H9 (cell line): ENCODE measurements at regions not wholly inside any gene's neighbourhood (a gene's known extent, or its start where the extent isn't known, plus 50 kb on each side); places are given as distances from the start of the nearest gene placed in this dataset.

ENCODE experiments used
- DNase-seq: peaks from one replicate; pipeline ENCODE4 v3.0.0-alpha.2; 2017
- H2AFZ ChIP-seq: one replicate; pipeline ENCODE4 v1.6.1; 2013; ENCODE audit warnings: mild to moderate bottlenecking, low read length, control low read depth, moderate library complexity
- H2AK5ac ChIP-seq: 2 replicates; pipeline ENCODE4 v1.6.1; 2013; ENCODE audit warnings: low read length, control low read depth, mixed read lengths; ENCODE audit not compliant: insufficient read length
- H2BK120ac ChIP-seq: one replicate; pipeline ENCODE4 v1.6.1; 2013; ENCODE audit warnings: low read depth, mild to moderate bottlenecking, low read length, control low read depth, inconsistent platforms; ENCODE audit not compliant: poor library complexity, severe bottlenecking
- H2BK12ac ChIP-seq: 2 replicates; pipeline ENCODE4 v1.6.1; 2013; ENCODE audit warnings: low read length, control low read depth, mixed read lengths, low read depth; ENCODE audit not compliant: insufficient read length
- H2BK15ac ChIP-seq: 2 replicates; pipeline ENCODE4 v1.6.1; 2013; ENCODE audit warnings: low read depth, low read length, control low read depth
- H2BK20ac ChIP-seq: one replicate; pipeline ENCODE4 v1.6.1; 2013; ENCODE audit warnings: low read depth, mild to moderate bottlenecking, low read length, control low read depth, inconsistent platforms; ENCODE audit not compliant: poor library complexity, severe bottlenecking
- H2BK5ac ChIP-seq: 2 replicates; pipeline ENCODE4 v1.6.1; 2013; ENCODE audit warnings: low read length, control low read depth, mixed read lengths; ENCODE audit not compliant: insufficient read length
- H3K14ac ChIP-seq: 2 replicates; pipeline ENCODE4 v1.6.1; 2013; ENCODE audit warnings: low read length, control low read depth; ENCODE audit not compliant: insufficient read depth
- H3K18ac ChIP-seq: 2 replicates; pipeline ENCODE4 v1.6.1; 2013; ENCODE audit warnings: low read depth, mild to moderate bottlenecking, mixed read lengths, low read length, control low read depth; ENCODE audit not compliant: insufficient read length
- H3K23ac ChIP-seq: 2 replicates; pipeline ENCODE4 v1.6.1; 2013; ENCODE audit warnings: low read length, control low read depth, mixed read lengths, low read depth; ENCODE audit not compliant: insufficient read length
- H3K23me2 ChIP-seq: 2 replicates; pipeline ENCODE4 v1.6.1; 2013; ENCODE audit warnings: low read depth, mild to moderate bottlenecking, mixed read lengths, low read length, control low read depth; ENCODE audit not compliant: insufficient read length, poor library complexity, severe bottlenecking
- H3K27ac ChIP-seq: 2 replicates; pipeline ENCODE4 v1.5.1; 2013; ENCODE audit warnings: low read length, control low read depth, mixed read lengths, low read depth; ENCODE audit not compliant: insufficient read length
- H3K27me3 ChIP-seq: 2 replicates; pipeline ENCODE4 v1.6.1; 2013; ENCODE audit warnings: low read length, control low read depth, inconsistent platforms; ENCODE audit not compliant: insufficient read depth
- H3K4ac ChIP-seq: 2 replicates; pipeline ENCODE4 v1.6.1; 2013; ENCODE audit warnings: low read depth, mild to moderate bottlenecking, control low read depth, inconsistent platforms, low read length, moderate library complexity
- H3K4me1 ChIP-seq: 2 replicates; pipeline ENCODE4 v1.6.1; 2013; ENCODE audit warnings: low read length, control low read depth, inconsistent platforms; ENCODE audit not compliant: insufficient read depth
- H3K4me2 ChIP-seq: 2 replicates; pipeline ENCODE4 v1.6.1; 2013; ENCODE audit warnings: low read length, control low read depth, mixed read lengths; ENCODE audit not compliant: insufficient read length, insufficient read depth
- H3K56ac ChIP-seq: 2 replicates; pipeline ENCODE4 v1.6.1; 2013; ENCODE audit warnings: low read depth, mild to moderate bottlenecking, mixed read lengths, low read length, control low read depth; ENCODE audit not compliant: insufficient read length
- H3K79me1 ChIP-seq: 2 replicates; pipeline ENCODE4 v1.6.1; 2013; ENCODE audit warnings: low read depth, mild to moderate bottlenecking, moderate library complexity, low read length, control low read depth, inconsistent platforms; ENCODE audit not compliant: insufficient read depth, poor library complexity, severe bottlenecking
- H3K79me2 ChIP-seq: 2 replicates; pipeline ENCODE4 v1.6.1; 2013; ENCODE audit warnings: low read length, control low read depth, inconsistent platforms; ENCODE audit not compliant: insufficient read depth
- H3K9ac ChIP-seq: 2 replicates; pipeline ENCODE4 v1.6.1; 2013; ENCODE audit warnings: low read length, control low read depth, mixed read lengths; ENCODE audit not compliant: insufficient read length; ENCODE audit errors: extremely low read depth
- H3K9me3 ChIP-seq: one replicate; pipeline ENCODE4 v1.6.1; 2013; ENCODE audit warnings: low read depth, low read length, inconsistent platforms; ENCODE audit not compliant: control insufficient read depth
- H3T11ph ChIP-seq: one replicate; pipeline ENCODE4 v1.6.1; 2013; ENCODE audit warnings: mild to moderate bottlenecking, low read length, control low read depth, inconsistent platforms
- H4K20me1 ChIP-seq: one replicate; pipeline ENCODE4 v1.6.1; 2013; ENCODE audit not compliant: control insufficient read depth, insufficient read length, insufficient read depth
- H4K5ac ChIP-seq: 2 replicates; pipeline ENCODE4 v1.6.1; 2013; ENCODE audit warnings: low read depth, mild to moderate bottlenecking, mixed read lengths, low read length, control low read depth; ENCODE audit not compliant: insufficient read length
- H4K8ac ChIP-seq: replicated peaks from 2 replicates; pipeline ENCODE4 v1.6.1; 2013; ENCODE audit warnings: low read length, control low read depth, mixed read lengths, low read depth; ENCODE audit not compliant: insufficient read length
- H4K91ac ChIP-seq: 2 replicates; pipeline ENCODE4 v1.6.1; 2013; ENCODE audit warnings: low read depth, mild to moderate bottlenecking, moderate library complexity, mixed read lengths, low read length, control low read depth; ENCODE audit not compliant: insufficient read length
- H3K27ac Mint-ChIP-seq, 3 experiments: 2 replicates in 2 of 3; 3 replicates in 1 of 3; pipeline ENCODE4 v1.8.0; 2020 to 2021; ENCODE audit warnings: mixed read lengths in 3 of 3, mild to moderate bottlenecking in 1 of 3, moderate library complexity in 1 of 3
- H3K27me3 Mint-ChIP-seq: 2 replicates; pipeline ENCODE4 v1.8.0; 2021; ENCODE audit warnings: low read depth, mild to moderate bottlenecking, moderate library complexity, mixed read lengths
- H3K36me3 Mint-ChIP-seq, 3 experiments: 2 replicates in 2 of 3; 3 replicates in 1 of 3; pipeline ENCODE4 v1.8.0; 2020 to 2021; ENCODE audit warnings: low read depth in 3 of 3, mixed read lengths in 3 of 3; ENCODE audit not compliant: insufficient read depth in 1 of 3
- H3K4me1 Mint-ChIP-seq, 2 experiments: 2 replicates each; pipeline ENCODE4 v1.8.0; 2020; ENCODE audit warnings: mixed read lengths in 2 of 2
- H3K4me3 Mint-ChIP-seq, 2 experiments: 2 replicates in 1 of 2; 3 replicates in 1 of 2; pipeline ENCODE4 v1.8.0; 2020 to 2021; ENCODE audit warnings: mild to moderate bottlenecking in 2 of 2, mixed read lengths in 2 of 2, moderate library complexity in 1 of 2
- H3K9me3 Mint-ChIP-seq, 2 experiments: 2 replicates in 1 of 2; 3 replicates in 1 of 2; pipeline ENCODE4 v1.8.0; 2020; ENCODE audit warnings: mild to moderate bottlenecking in 2 of 2, mixed read lengths in 2 of 2, moderate library complexity in 1 of 2
- CTCF ChIP-seq: fragments of 200-600 bp; sonication (generic); conservative IDR thresholded peaks from 3 replicates; pipeline ENCODE4 v1.8.0; 2021; ENCODE audit warnings: antibody characterized with exemption, mild to moderate bottlenecking
- WGBS: extraction: QIAGEN DNeasy Blood & Tissue Kit; methylation state at CpG from one replicate; pipeline ENCODE4 v1.1.7; 2013; ENCODE audit warnings: missing lambda C conversion rate, low lambda C conversion rate, mixed read lengths; ENCODE audit not compliant: insufficient read length; ENCODE audit errors: extremely low coverage; 5-methylcytosine and 5-hydroxymethylcytosine counted together

GRCh38 chr5:2155556-2155955, 272.8 kb upstream of the IRX4 start:
- Histone ChIP-seq H2BK15ac (no peak overlapping the region), H3K23ac (no peak overlapping the region), H2BK5ac (no peak overlapping the region), H3K4ac (no peak overlapping the region), H3K56ac (no peak overlapping the region), H3K79me1 (no peaks in the 10 kb centered on the region), H4K20me1 (no peaks in the 10 kb centered on the region), H3K4me2 (no peak overlapping the region), H3K14ac (no peak overlapping the region), H2AFZ (no peak overlapping the region), H2BK12ac (no peak overlapping the region), H2AK5ac (no peak overlapping the region), H3K23me2 (no peaks in the 10 kb centered on the region), H4K5ac (no peak overlapping the region), H4K91ac (no peak overlapping the region), H3K27me3 (no peaks in the 10 kb centered on the region), H2BK120ac (no peak overlapping the region), H3T11ph (no peak overlapping the region), H3K9me3 (no peaks in the 10 kb centered on the region), H3K18ac (no peak overlapping the region), H3K4me1 (no peaks in the 10 kb centered on the region), H3K27ac (no peak overlapping the region), H4K8ac (no peak overlapping the region), H3K79me2 (no peaks in the 10 kb centered on the region), H2BK20ac (no peak overlapping the region), H3K9ac (no peak overlapping the region)
- Mint-ChIP-seq H3K27me3 (peaks cover 10% of the 10 kb centered on the region), H3K4me3 (no peak overlapping the region), H3K4me1 (peaks cover 0 to 2% of the 10 kb centered on the region in 2 experiments; a peak in 3 of 4 replicates), H3K36me3 (no peaks in the 10 kb centered on the region), H3K27ac (no peak overlapping the region), H3K9me3 (no peaks in the 10 kb centered on the region)
- DNase-seq = no peak
- TF ChIP-seq CTCF = no peak
- no CpG with 5 or more reads among the region's 18 CpGs for WGBS
